IMR-90 (cell line): ENCODE measurements at regions not wholly inside any gene's neighbourhood (a gene's known extent, or its start where the extent isn't known, plus 50 kb on each side); places are given as distances from the start of the nearest gene placed in this dataset.

Experiments used
- ATAC-seq: fragments of 200-7000 bp; cut with Tn5 transposase; 2 replicates; pipeline ENCODE4 v1.9.1; 2020; ENCODE audit warnings: low read depth, mild to moderate bottlenecking, moderate library complexity
- BruUV-seq: library from RNA; stranded (reverse); fragments of 400-500 nt; replicated peaks from 2 replicates; lab custom pipeline; 2021; lab: Mats Ljungman, UMichigan
- CTCF ChIA-PET: fragments of 300-600 bp; formaldehyde crosslinking; extraction: SDS; loops from one replicate; lab custom pipeline; 2021; ENCODE audit warnings: antibody characterized with exemption; lab: Yijun Ruan, JAX
- POLR2A ChIA-PET: fragments of 300-600 bp; sonication (Branson Sonifier 250); formaldehyde crosslinking; loops from one replicate; lab custom pipeline; 2022; ENCODE audit warnings: antibody characterized with exemption; ENCODE audit not compliant: unreplicated experiment; lab: Charles Lee
- DNase-seq: peaks from one replicate; pipeline ENCODE4 v3.0.0; 2013
- H2AFZ ChIP-seq: replicated peaks from 2 replicates; pipeline ENCODE3; 2013; ENCODE audit warnings: low read length, mild to moderate bottlenecking; ENCODE audit not compliant: poor library complexity
- H2AK5ac ChIP-seq: 2 replicates; pipeline ENCODE4 v1.6.1; 2013; ENCODE audit warnings: low read depth, low read length, inconsistent platforms
- H2AK9ac ChIP-seq: replicated peaks from 2 replicates; pipeline ENCODE3; 2013; ENCODE audit warnings: mild to moderate bottlenecking, low read depth, low read length, moderate library complexity; ENCODE audit not compliant: poor library complexity
- H2BK120ac ChIP-seq: 2 replicates; pipeline ENCODE4 v1.6.1; 2013; ENCODE audit warnings: low read depth, low read length, inconsistent platforms
- H2BK15ac ChIP-seq: 3 replicates; pipeline ENCODE4 v1.6.1; 2013; ENCODE audit warnings: low read depth, low read length, inconsistent platforms
- H2BK20ac ChIP-seq: 2 replicates; pipeline ENCODE4 v1.6.1; 2013; ENCODE audit warnings: low read depth, mild to moderate bottlenecking, inconsistent platforms, low read length, moderate library complexity
- H2BK5ac ChIP-seq: 2 replicates; pipeline ENCODE4 v1.6.1; 2013; ENCODE audit warnings: mild to moderate bottlenecking, low read depth, low read length, inconsistent platforms; ENCODE audit not compliant: poor library complexity, severe bottlenecking
- H3K14ac ChIP-seq: replicated peaks from 2 replicates; pipeline ENCODE4 v1.6.1; 2013; ENCODE audit warnings: low read depth, low read length, inconsistent platforms
- H3K18ac ChIP-seq: 2 replicates; pipeline ENCODE4 v1.6.1; 2013; ENCODE audit warnings: low read depth, low read length, control low read depth
- H3K23ac ChIP-seq: 2 replicates; pipeline ENCODE4 v1.6.1; 2013; ENCODE audit warnings: low read depth, low read length, inconsistent platforms
- H3K27ac ChIP-seq: 2 replicates; pipeline ENCODE4 v1.5.1; 2013; ENCODE audit warnings: mild to moderate bottlenecking, control low read depth, low read length; ENCODE audit not compliant: insufficient read depth
- H3K27me3 ChIP-seq: 2 replicates; pipeline ENCODE4 v1.6.1; 2013; ENCODE audit warnings: low read length; ENCODE audit not compliant: control insufficient read depth, insufficient read depth
- H3K36me3 ChIP-seq: 2 replicates; pipeline ENCODE4 v1.6.1; 2013; ENCODE audit warnings: low read length, mixed read lengths; ENCODE audit not compliant: control insufficient read depth, insufficient read depth
- H3K4ac ChIP-seq: 2 replicates; pipeline ENCODE4 v1.6.1; 2013; ENCODE audit warnings: low read depth, low read length, inconsistent platforms
- H3K4me1 ChIP-seq: 2 replicates; pipeline ENCODE4 v1.6.1; 2013; ENCODE audit warnings: low read length, mixed read lengths; ENCODE audit not compliant: control insufficient read depth, insufficient read depth
- H3K4me2 ChIP-seq: 2 replicates; pipeline ENCODE4 v1.6.1; 2013; ENCODE audit warnings: low read depth, mild to moderate bottlenecking, control low read depth, low read length, moderate library complexity
- H3K4me3 ChIP-seq: 2 replicates; pipeline ENCODE4 v1.5.1; 2013; ENCODE audit warnings: low read depth, mild to moderate bottlenecking, control low read depth, low read length, moderate library complexity; ENCODE audit not compliant: insufficient read depth
- H3K56ac ChIP-seq: 2 replicates; pipeline ENCODE4 v1.6.1; 2013; ENCODE audit warnings: low read length, inconsistent platforms; ENCODE audit not compliant: insufficient read depth; ENCODE audit errors: extremely low read depth
- H3K79me1 ChIP-seq, 2 experiments: 2 replicates each; pipeline ENCODE4 v1.6.1; 2013; ENCODE audit warnings: low read length in 2 of 2, inconsistent platforms in 1 of 2, low read depth in 1 of 2
- H3K9ac ChIP-seq: 2 replicates; pipeline ENCODE4 v1.6.1; 2013; ENCODE audit warnings: low read depth, low read length, control low read depth
- H3K9me1 ChIP-seq: 2 replicates; pipeline ENCODE4 v1.6.1; 2013; ENCODE audit warnings: low read length, inconsistent platforms; ENCODE audit not compliant: insufficient read depth
- H3K9me3 ChIP-seq: 2 replicates; pipeline ENCODE4 v1.6.1; 2013; ENCODE audit warnings: low read length; ENCODE audit not compliant: control insufficient read depth, insufficient read depth
- H4K20me1 ChIP-seq: 2 replicates; pipeline ENCODE4 v1.6.1; 2013; ENCODE audit warnings: low read length, inconsistent platforms; ENCODE audit not compliant: insufficient read depth
- H4K5ac ChIP-seq: 2 replicates; pipeline ENCODE4 v1.6.1; 2013; ENCODE audit warnings: mild to moderate bottlenecking, low read depth, low read length, control low read depth
- H4K8ac ChIP-seq, 2 experiments: 2 replicates each; pipeline ENCODE4 v1.6.1; 2013; ENCODE audit warnings: low read depth in 2 of 2, low read length in 2 of 2, control low read depth in 1 of 2, inconsistent platforms in 1 of 2
- H4K91ac ChIP-seq: 2 replicates; pipeline ENCODE4 v1.6.1; 2013; ENCODE audit warnings: low read depth, low read length, inconsistent platforms; ENCODE audit not compliant: insufficient read depth
- CEBPB ChIP-seq: IDR thresholded peaks from 2 replicates; pipeline ENCODE4 v1.6.1; 2012; ENCODE audit warnings: low read depth, low read length, improper control_type of control experiment
- CHD1 ChIP-seq: IDR thresholded peaks from 2 replicates; pipeline ENCODE4 v1.6.1; 2012; ENCODE audit warnings: low read depth, low read length, improper control_type of control experiment
- FOS ChIP-seq: fragments of 150-350 bp; IDR thresholded peaks from 2 replicates; pipeline ENCODE4 v1.6.1; 2016; ENCODE audit warnings: low read depth, low read length
- MAFK ChIP-seq: IDR thresholded peaks from 2 replicates; pipeline ENCODE4 v1.6.1; 2012; ENCODE audit warnings: low read depth, low read length, improper control_type of control experiment
- MAZ ChIP-seq: IDR thresholded peaks from 2 replicates; pipeline ENCODE4 v1.6.1; 2012; ENCODE audit warnings: low read depth, mild to moderate bottlenecking, low read length, improper control_type of control experiment, moderate library complexity, borderline replicate concordance
- MXI1 ChIP-seq: IDR thresholded peaks from 2 replicates; pipeline ENCODE4 v1.6.1; 2012; ENCODE audit warnings: low read depth, mild to moderate bottlenecking, low read length, moderate library complexity, borderline replicate concordance
- POLR2A ChIP-seq: IDR thresholded peaks from 2 replicates; pipeline ENCODE4 v1.6.1; 2012; ENCODE audit warnings: mild to moderate bottlenecking, low read depth, low read length
- RFX5 ChIP-seq: IDR thresholded peaks from 2 replicates; pipeline ENCODE4 v1.8.0; 2012; ENCODE audit warnings: low read depth, mild to moderate bottlenecking, low read length, moderate library complexity
- SMC3 ChIP-seq: fragments of 150-350 bp; IDR thresholded peaks from 2 replicates; pipeline ENCODE4 v1.6.1; 2016; ENCODE audit warnings: low read depth, mild to moderate bottlenecking, antibody characterized with exemption, low read length, moderate library complexity
- USF2 ChIP-seq: fragments of 150-350 bp; IDR thresholded peaks from 2 replicates; pipeline ENCODE4 v1.6.1; 2017; ENCODE audit warnings: mild to moderate bottlenecking, antibody characterized with exemption, low read length, low read depth
- WGBS, 2 experiments: methylation state at CpG; one replicate each; pipeline versions ENCODE4 v1.1.5 to v1.1.7; 2013; ENCODE audit warnings: missing lambda C conversion rate in 2 of 2; ENCODE audit not compliant: insufficient read length in 1 of 2; ENCODE audit errors: extremely low coverage in 2 of 2; 5-methylcytosine and 5-hydroxymethylcytosine counted together
- dilution Hi-C: fragments of 300-500 bp; cut with HindIII; formaldehyde crosslinking; loops from one replicate; pipeline ENCODE4 v1.14.3; 2018; ENCODE audit warnings: low sequenced_read_pairs; ENCODE audit not compliant: unreplicated experiment
- in situ Hi-C: fragments of 300-500 bp; cut with MboI; formaldehyde crosslinking; loops from 3 replicates; pipeline ENCODE4 v1.14.3; 2019; ENCODE audit warnings: low sequenced_read_pairs, inconsistent platforms, mixed read lengths
- intact Hi-C: fragments of 100-400 bp; cut with micrococcal nuclease; formaldehyde crosslinking; loops from 2 replicates; pipeline ENCODE4 v1.10.0; 2022
- TF ChIP-seq, protein P1 (sequence below): conservative IDR thresholded peaks from 2 replicates; pipeline ENCODE4 v1.5.1; 2012; ENCODE audit warnings: mild to moderate bottlenecking, low read depth, low read length, improper control_type of control experiment
- TF ChIP-seq, protein P2 (sequence below): fragments of 150-350 bp; IDR thresholded peaks from 2 replicates; pipeline ENCODE4 v1.6.1; 2016; ENCODE audit warnings: low read depth, mild to moderate bottlenecking, low read length, moderate library complexity, borderline replicate concordance

DNA sequence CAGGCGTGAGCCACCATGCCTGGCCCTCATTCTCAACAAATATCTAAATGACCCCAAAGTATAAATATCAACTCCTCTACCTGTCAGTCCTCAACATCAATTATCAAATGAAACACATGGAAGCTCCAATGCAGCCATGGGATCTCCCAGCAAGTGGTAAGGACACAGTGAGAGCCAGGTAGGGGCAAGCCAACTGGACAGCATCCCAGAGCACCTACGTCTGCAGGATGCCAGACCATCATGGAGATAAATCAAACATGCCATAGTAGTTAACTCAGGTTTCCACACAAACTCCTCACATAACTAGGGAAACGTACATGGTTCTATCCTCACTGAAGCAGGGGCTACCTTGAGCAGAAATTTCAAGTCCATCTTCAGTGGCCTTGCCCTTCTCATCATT is 159.9 kb upstream of the MED14 start:
- no peak overlapping the region for H3K14ac ChIP-seq
- H3K4me2 ChIP-seq = no peak overlapping the region
- no peaks in the 10 kb centered on the region for H3K79me1 ChIP-seq
- peaks cover 4% of the 10 kb centered on the region; the same call in 1 of the 2 replicates for H3K27me3 ChIP-seq
- in situ Hi-C loops = no loop called here
- no peaks in the 10 kb centered on the region for H3K4me1 ChIP-seq
- no peak overlapping the region for H3K4me3 ChIP-seq
- H2AK5ac ChIP-seq = no peak overlapping the region
- H3K23ac ChIP-seq = no peak overlapping the region
- H2AK9ac ChIP-seq = no peak overlapping the region
- no peak overlapping the region for H2BK20ac ChIP-seq
- no peak overlapping the region for H2BK15ac ChIP-seq
- no peak overlapping the region for H3K18ac ChIP-seq
- TF ChIP-seq MAZ (no peak), MXI1 (no peak), MAFK (no peak), FOS (no peak), CEBPB (no peak), USF2 (no peak), RFX5 (no peak), SMC3 (no peak), CHD1 (no peak), POLR2A (no peak)
- TF ChIP-seq, protein P1, sequence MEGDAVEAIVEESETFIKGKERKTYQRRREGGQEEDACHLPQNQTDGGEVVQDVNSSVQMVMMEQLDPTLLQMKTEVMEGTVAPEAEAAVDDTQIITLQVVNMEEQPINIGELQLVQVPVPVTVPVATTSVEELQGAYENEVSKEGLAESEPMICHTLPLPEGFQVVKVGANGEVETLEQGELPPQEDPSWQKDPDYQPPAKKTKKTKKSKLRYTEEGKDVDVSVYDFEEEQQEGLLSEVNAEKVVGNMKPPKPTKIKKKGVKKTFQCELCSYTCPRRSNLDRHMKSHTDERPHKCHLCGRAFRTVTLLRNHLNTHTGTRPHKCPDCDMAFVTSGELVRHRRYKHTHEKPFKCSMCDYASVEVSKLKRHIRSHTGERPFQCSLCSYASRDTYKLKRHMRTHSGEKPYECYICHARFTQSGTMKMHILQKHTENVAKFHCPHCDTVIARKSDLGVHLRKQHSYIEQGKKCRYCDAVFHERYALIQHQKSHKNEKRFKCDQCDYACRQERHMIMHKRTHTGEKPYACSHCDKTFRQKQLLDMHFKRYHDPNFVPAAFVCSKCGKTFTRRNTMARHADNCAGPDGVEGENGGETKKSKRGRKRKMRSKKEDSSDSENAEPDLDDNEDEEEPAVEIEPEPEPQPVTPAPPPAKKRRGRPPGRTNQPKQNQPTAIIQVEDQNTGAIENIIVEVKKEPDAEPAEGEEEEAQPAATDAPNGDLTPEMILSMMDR = no peak
- TF ChIP-seq, protein P2, sequence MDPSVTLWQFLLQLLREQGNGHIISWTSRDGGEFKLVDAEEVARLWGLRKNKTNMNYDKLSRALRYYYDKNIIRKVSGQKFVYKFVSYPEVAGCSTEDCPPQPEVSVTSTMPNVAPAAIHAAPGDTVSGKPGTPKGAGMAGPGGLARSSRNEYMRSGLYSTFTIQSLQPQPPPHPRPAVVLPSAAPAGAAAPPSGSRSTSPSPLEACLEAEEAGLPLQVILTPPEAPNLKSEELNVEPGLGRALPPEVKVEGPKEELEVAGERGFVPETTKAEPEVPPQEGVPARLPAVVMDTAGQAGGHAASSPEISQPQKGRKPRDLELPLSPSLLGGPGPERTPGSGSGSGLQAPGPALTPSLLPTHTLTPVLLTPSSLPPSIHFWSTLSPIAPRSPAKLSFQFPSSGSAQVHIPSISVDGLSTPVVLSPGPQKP = no peak
- no peak overlapping the region for H3K4ac ChIP-seq
- WGBS, 2 experiments = no CpG with 5 or more reads among the region's 3 CpGs
- H4K5ac ChIP-seq = no peak overlapping the region
- no peak overlapping the region for H4K8ac ChIP-seq
- no peaks in the 10 kb centered on the region for H3K9me3 ChIP-seq
- no peak overlapping the region for H2BK5ac ChIP-seq
- DNase-seq (no peak), ATAC-seq (no peak)
- ChIA-PET POLR2A (no interaction called here), CTCF (no interaction called here)
- BruUV-seq = no TSS peak
- no peaks in the 10 kb centered on the region for H3K9me1 ChIP-seq
- H3K27ac ChIP-seq = no peak overlapping the region
- dilution Hi-C loops = no loop called here
- no peak overlapping the region for H3K56ac ChIP-seq
- no peaks in the 10 kb centered on the region for H4K20me1 ChIP-seq
- no peak overlapping the region for H2AFZ ChIP-seq
- no peaks in the 10 kb centered on the region for H3K36me3 ChIP-seq
- H3K9ac ChIP-seq = no peak overlapping the region
- no peak overlapping the region for H4K91ac ChIP-seq
- H2BK120ac ChIP-seq = no peak overlapping the region
- intact Hi-C loops = no loop called here
